Chondrocyte (in vitro differentiated cells): ENCODE measurements at regions not wholly inside any gene's neighbourhood (a gene's known extent, or its start where the extent isn't known, plus 50 kb on each side); places are given as distances from the start of the nearest gene placed in this dataset.

ENCODE experiments used
- DNase-seq: peaks from one replicate; pipeline ENCODE4 v3.0.0; 2021; ENCODE audit warnings: mixed read lengths, low spot score
- H3K27ac Mint-ChIP-seq: one replicate; pipeline ENCODE4 v1.8.0; 2021; ENCODE audit warnings: mild to moderate bottlenecking, moderate library complexity, mixed read lengths; ENCODE audit not compliant: unreplicated experiment
- H3K27me3 Mint-ChIP-seq: 2 replicates; pipeline ENCODE4 v1.8.0; 2021; ENCODE audit warnings: low read depth, mixed read lengths
- H3K36me3 Mint-ChIP-seq: 2 replicates; pipeline ENCODE4 v1.8.0; 2021; ENCODE audit warnings: low read depth, mixed read lengths
- H3K4me1 Mint-ChIP-seq: 2 replicates; pipeline ENCODE4 v1.8.0; 2021; ENCODE audit warnings: low read depth, mild to moderate bottlenecking, mixed read lengths
- H3K4me3 Mint-ChIP-seq: one replicate; pipeline ENCODE4 v1.8.0; 2021; ENCODE audit warnings: mild to moderate bottlenecking, moderate library complexity, mixed read lengths; ENCODE audit not compliant: unreplicated experiment
- H3K9me3 Mint-ChIP-seq: 2 replicates; pipeline ENCODE4 v1.8.0; 2021; ENCODE audit warnings: low read depth, mixed read lengths
- CTCF ChIP-seq: fragments of 200-600 bp; sonication (generic); IDR thresholded peaks from 2 replicates; pipeline ENCODE4 v1.5.0; 2021; ENCODE audit warnings: antibody characterized with exemption, mild to moderate bottlenecking, moderate library complexity

GRCh38 chr10:89891006-89891535 lies 189.7 kb downstream of the KIF20B start:
- Mint-ChIP-seq H3K27me3 (peaks cover 37% of the 10 kb centered on the region), H3K4me3 (no peak overlapping the region), H3K36me3 (no peaks in the 10 kb centered on the region)

DNA sequence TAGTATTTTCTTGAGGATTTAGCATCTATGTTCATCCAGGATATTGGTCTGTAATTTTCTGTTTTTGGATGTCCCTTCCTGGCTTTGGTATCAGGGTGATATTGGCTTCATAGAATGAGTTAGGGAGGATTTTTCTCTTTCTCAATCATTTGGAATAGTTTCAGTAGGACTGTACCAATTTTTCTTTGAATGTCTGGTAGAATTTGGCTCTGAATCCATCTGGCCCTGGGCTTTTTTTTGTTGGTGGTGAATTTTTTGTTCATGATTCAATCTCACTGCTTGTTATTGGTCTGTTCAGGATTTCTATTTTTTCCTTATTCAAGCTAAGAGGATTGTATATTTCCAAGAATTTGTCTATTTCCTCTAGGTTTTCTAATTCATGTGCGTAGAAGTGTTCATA lies 192.7 kb downstream of the KIF20B start:
- DNase-seq: no peak

More at GRCh38 chr10:89891006-89891535, 189.7 kb downstream of the KIF20B start:
- no peaks in the 10 kb centered on the region for H3K4me1 Mint-ChIP-seq
- H3K27ac Mint-ChIP-seq: no peak overlapping the region
- DNase-seq: no peak
- peaks cover 2% of the 10 kb centered on the region for H3K9me3 Mint-ChIP-seq
- TF ChIP-seq CTCF: no peak

DNA sequence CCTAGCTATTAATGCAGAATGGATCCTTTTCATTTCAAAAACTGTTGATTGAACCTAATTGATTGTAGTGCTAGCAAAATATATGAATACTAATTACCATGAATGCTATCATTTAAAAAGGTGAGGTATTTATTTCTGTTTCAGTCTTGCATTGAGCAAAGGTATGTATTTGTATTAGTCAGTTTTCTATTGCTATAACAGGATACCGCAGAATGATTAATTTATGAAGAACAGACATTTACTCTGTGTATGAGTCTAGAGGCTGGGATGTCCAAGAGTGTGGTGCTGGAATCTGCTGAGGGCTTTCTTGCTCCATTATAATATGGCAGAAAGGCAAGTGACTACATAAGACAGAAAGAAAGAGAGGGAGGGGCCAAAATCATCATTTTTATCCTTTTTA lies 199.2 kb downstream of the KIF20B start:
- H3K4me1 Mint-ChIP-seq: no peaks in the 10 kb centered on the region
- peaks cover 6% of the 10 kb centered on the region for H3K9me3 Mint-ChIP-seq
- no peak overlapping the region for H3K27ac Mint-ChIP-seq
- no peaks in the 10 kb centered on the region for H3K36me3 Mint-ChIP-seq
- DNase-seq: no peak
- H3K27me3 Mint-ChIP-seq: peaks cover 20% of the 10 kb centered on the region
- no peak for TF ChIP-seq CTCF
- no peak overlapping the region for H3K4me3 Mint-ChIP-seq

More for the DNA sequence above, 192.7 kb downstream of the KIF20B start:
- Mint-ChIP-seq H3K9me3 (peaks cover 6% of the 10 kb centered on the region), H3K4me1 (no peaks in the 10 kb centered on the region), H3K27ac (no peak overlapping the region), H3K4me3 (no peak overlapping the region), H3K27me3 (peaks cover 28% of the 10 kb centered on the region), H3K36me3 (no peaks in the 10 kb centered on the region)
- TF ChIP-seq CTCF: no peak

- Mint-ChIP-seq H3K36me3 (no peaks in the 10 kb centered on the region), H3K27ac (no peak overlapping the region), H3K4me1 (no peaks in the 10 kb centered on the region), H3K4me3 (no peak overlapping the region), H3K27me3 (peaks cover 17% of the 10 kb centered on the region), H3K9me3 (no peaks in the 10 kb centered on the region)
- DNase-seq: no peak
- no peak for TF ChIP-seq CTCF
These were observed 200.5 kb downstream of the KIF20B start for GRCh38 chr10:89901895-89902294.

GRCh38 chr10:89904755-89905154 lies 203.4 kb downstream of the KIF20B start:
- Mint-ChIP-seq H3K36me3 (no peaks in the 10 kb centered on the region), H3K9me3 (no peaks in the 10 kb centered on the region), H3K4me3 (no peak overlapping the region), H3K27me3 (peaks cover 31% of the 10 kb centered on the region), H3K4me1 (no peaks in the 10 kb centered on the region), H3K27ac (no peak overlapping the region)
- no peak for TF ChIP-seq CTCF
- DNase-seq: no peak
